ENCODE measurements at regions not wholly inside any gene's neighbourhood (a gene's known extent, or its start where the extent isn't known, plus 50 kb on each side); places are given as distances from the start of the nearest gene placed in this dataset.
A peak's percentile ranks its signal among the peaks of the same experiment; 100 is the strongest.
"Not testable (repeated sequence)": the region's sequence is repeated elsewhere in the genome, so short reads cannot be mapped to it uniquely, and the experiment has no call there.

GRCh38 chr1:120357046-120357445 is 57.8 kb upstream of the NBPF8 start:
- DNase-seq; intact Hi-C loops (cut with DNase I): not testable (repeated sequence)

GRCh38 chr1:120356170-120356569 is 58.7 kb upstream of the NBPF8 start:
- intact Hi-C loops (cut with DNase I), result not testable (repeated sequence)
- DNase-seq, result peak in 5 of 10 donors; percentile 7 to 82 (median 15)

- DNase-seq, result peak; percentile 28 to 91 (median 47)
- intact Hi-C loops (cut with DNase I), result not testable (repeated sequence)
Observed at GRCh38 chr1:120354618-120355184, 60.1 kb upstream of the NBPF8 start.

- intact Hi-C loops (cut with DNase I), result not testable (repeated sequence)
- DNase-seq, result peak in 7 of 10 donors; percentile 5 to 79 (median 27)
Observed at GRCh38 chr1:120342231-120343073, 72.4 kb upstream of the NBPF8 start.

GRCh38 chr1:120341756-120342155 is 73.1 kb upstream of the NBPF8 start:
- peak in 4 of 10 donors; percentile 10 to 46 (median 30) for DNase-seq
- intact Hi-C loops (cut with DNase I), result not testable (repeated sequence)

GRCh38 chr1:120340838-120341751 is 73.7 kb upstream of the NBPF8 start:
- intact Hi-C loops (cut with DNase I), result not testable (repeated sequence)
- DNase-seq, result peak in 6 of 10 donors; percentile 6 to 82 (median 36)

GRCh38 chr1:120315738-120316137 is 99.1 kb upstream of the NBPF8 start:
- intact Hi-C loops (cut with DNase I); DNase-seq: not testable (repeated sequence)

- intact Hi-C loops (cut with DNase I); DNase-seq: not testable (repeated sequence)
Observed at GRCh38 chr1:120311930-120312329, 102.9 kb upstream of the NBPF8 start.

- intact Hi-C loops (cut with DNase I); DNase-seq: not testable (repeated sequence)
Observed at GRCh38 chr1:120308940-120309578, 105.8 kb upstream of the NBPF8 start.

- DNase-seq; intact Hi-C loops (cut with DNase I): not testable (repeated sequence)
Observed at GRCh38 chr1:120305046-120305445, 109.8 kb upstream of the NBPF8 start.

- DNase-seq; intact Hi-C loops (cut with DNase I): not testable (repeated sequence)
Observed at GRCh38 chr1:120304341-120304740, 110.5 kb upstream of the NBPF8 start.

- DNase-seq; intact Hi-C loops (cut with DNase I): not testable (repeated sequence)
Observed at GRCh38 chr1:120299433-120300057, 115.3 kb upstream of the NBPF8 start.

- DNase-seq; intact Hi-C loops (cut with DNase I): not testable (repeated sequence)
Observed at GRCh38 chr1:120298487-120298886, 116.3 kb upstream of the NBPF8 start.

- DNase-seq; intact Hi-C loops (cut with DNase I): not testable (repeated sequence)
Observed at GRCh38 chr1:120297345-120297953, 117.4 kb upstream of the NBPF8 start.

- DNase-seq; intact Hi-C loops (cut with DNase I): not testable (repeated sequence)
Observed at GRCh38 chr1:120290105-120290504, 113.8 kb upstream of the SEC22B start.

GRCh38 chr1:120289601-120290074 is 113.3 kb upstream of the SEC22B start:
- intact Hi-C loops (cut with DNase I); DNase-seq: not testable (repeated sequence)

- intact Hi-C loops (cut with DNase I); DNase-seq: not testable (repeated sequence)
Observed at GRCh38 chr1:120288814-120289600, 112.7 kb upstream of the SEC22B start.

GRCh38 chr1:120288167-120288566 is 111.8 kb upstream of the SEC22B start:
- intact Hi-C loops (cut with DNase I), result not testable (repeated sequence)

More at GRCh38 chr1:120288167-120288566, 111.8 kb upstream of the SEC22B start:
- not testable (repeated sequence) for DNase-seq
